WI38 (cell line): ENCODE measurements at regions not wholly inside any gene's neighbourhood (a gene's known extent, or its start where the extent isn't known, plus 50 kb on each side); places are given as distances from the start of the nearest gene placed in this dataset.

Experiments used
- H3K4me3 ChIP-seq: 2 replicates; pipeline ENCODE4 v1.5.1; 2011; ENCODE audit warnings: low read depth, mild to moderate bottlenecking, control low read depth, low read length
- TF ChIP-seq, protein P1 (sequence below): IDR thresholded peaks from 2 replicates; pipeline ENCODE4 v1.5.1; 2012; ENCODE audit warnings: low read depth, mild to moderate bottlenecking, control low read depth, low read length

DNA sequence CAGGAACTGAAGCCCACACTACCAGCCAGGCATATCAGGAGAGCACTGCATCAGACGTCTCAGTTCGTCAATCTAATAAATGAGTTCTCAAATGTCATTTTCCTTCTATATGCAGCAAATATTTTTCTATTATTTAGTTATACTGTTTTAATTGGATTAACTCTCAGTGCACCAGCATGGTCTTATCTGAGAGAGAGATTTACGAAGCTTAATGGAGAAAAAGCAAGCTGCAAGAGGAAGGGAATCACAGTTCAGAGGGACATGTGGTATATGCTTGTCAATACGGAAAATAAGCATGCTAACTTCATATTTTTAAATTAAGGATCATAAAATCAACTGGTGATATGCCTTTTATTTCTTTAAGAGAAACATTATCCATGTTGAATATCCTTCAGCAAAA, 213.1 kb upstream of the NECTIN3 start:
- H3K4me3 ChIP-seq: no peak overlapping the region
- TF ChIP-seq, protein P1, sequence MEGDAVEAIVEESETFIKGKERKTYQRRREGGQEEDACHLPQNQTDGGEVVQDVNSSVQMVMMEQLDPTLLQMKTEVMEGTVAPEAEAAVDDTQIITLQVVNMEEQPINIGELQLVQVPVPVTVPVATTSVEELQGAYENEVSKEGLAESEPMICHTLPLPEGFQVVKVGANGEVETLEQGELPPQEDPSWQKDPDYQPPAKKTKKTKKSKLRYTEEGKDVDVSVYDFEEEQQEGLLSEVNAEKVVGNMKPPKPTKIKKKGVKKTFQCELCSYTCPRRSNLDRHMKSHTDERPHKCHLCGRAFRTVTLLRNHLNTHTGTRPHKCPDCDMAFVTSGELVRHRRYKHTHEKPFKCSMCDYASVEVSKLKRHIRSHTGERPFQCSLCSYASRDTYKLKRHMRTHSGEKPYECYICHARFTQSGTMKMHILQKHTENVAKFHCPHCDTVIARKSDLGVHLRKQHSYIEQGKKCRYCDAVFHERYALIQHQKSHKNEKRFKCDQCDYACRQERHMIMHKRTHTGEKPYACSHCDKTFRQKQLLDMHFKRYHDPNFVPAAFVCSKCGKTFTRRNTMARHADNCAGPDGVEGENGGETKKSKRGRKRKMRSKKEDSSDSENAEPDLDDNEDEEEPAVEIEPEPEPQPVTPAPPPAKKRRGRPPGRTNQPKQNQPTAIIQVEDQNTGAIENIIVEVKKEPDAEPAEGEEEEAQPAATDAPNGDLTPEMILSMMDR: no peak

DNA sequence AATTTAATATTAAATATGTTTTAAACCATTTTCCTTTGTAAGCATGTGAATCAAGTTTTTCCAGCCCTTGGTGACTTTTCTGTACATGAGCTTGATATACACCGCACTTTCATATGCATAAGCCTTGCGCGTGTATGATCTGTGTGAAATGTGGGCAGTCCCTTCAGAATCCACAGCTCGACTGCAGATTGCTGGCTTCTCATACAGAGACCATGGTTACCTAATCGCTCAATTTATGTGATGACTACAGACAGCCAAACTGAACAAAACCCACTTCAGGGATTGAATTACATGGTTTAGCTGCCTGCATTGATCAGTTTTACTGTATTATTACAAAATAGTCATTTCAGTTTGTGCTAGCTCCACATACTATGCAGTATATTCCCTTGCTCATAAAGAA, 212.3 kb upstream of the NECTIN3 start:
- no peak overlapping the region for H3K4me3 ChIP-seq
- TF ChIP-seq, protein P1: no peak

DNA sequence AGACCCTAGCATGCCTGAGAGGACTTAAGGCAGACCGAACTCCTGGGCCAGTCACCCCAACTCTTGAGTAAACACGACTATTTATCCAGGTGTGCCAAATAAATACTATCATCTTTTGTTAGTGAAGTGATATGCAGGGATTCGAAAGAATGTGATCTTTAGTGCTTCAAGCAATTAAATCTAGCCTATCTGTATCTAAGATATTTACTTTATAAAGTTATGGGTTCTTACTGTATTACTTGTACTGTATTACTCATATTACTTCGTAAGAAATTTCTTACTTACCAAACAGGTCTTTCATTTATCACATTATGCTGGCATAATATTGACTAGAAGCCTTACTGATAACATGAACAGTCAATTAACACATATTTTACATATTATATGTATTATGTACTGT, 211.6 kb upstream of the NECTIN3 start:
- H3K4me3 ChIP-seq: no peak overlapping the region
- TF ChIP-seq, protein P1: no peak

DNA sequence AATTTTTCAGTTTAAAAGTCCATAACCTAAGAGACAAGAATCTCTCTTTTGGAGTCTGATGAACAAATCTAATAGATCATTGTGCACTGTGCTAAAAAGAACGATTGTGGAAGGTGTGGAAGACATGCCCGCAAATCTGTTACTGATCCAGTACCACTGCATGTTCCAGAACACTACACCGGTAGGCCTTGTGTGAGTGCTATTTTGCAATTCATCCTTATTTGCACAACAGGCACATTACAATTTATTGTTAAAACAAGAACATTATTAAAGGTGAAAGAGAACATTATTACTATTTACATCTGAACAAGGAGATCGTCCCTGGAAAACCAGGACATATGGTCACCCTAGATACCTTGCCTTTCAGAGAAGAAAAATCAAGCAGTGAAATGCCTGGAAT, 205.7 kb upstream of the NECTIN3 start:
- TF ChIP-seq, protein P1: no peak
- H3K4me3 ChIP-seq: no peak overlapping the region

DNA sequence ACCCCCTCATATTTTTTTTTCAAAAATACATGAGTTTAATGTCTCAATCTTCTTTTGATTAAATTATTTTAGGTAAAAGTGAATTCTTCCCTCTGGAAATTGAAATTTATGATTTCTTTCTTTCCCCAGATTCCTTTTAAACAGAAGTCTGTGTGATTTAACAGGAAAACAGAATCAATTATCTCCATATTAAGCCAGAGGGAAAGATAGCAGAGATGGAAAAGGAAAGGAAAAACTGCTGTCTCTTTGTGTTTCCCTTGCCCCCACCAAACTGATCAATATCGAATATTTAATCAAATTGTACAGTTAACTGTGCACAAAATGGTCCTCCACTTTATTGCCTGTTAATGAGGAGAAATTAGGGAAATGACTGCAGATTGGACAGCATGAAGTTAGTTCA, 203.5 kb upstream of the NECTIN3 start:
- TF ChIP-seq, protein P1: no peak
- H3K4me3 ChIP-seq: no peak overlapping the region

DNA sequence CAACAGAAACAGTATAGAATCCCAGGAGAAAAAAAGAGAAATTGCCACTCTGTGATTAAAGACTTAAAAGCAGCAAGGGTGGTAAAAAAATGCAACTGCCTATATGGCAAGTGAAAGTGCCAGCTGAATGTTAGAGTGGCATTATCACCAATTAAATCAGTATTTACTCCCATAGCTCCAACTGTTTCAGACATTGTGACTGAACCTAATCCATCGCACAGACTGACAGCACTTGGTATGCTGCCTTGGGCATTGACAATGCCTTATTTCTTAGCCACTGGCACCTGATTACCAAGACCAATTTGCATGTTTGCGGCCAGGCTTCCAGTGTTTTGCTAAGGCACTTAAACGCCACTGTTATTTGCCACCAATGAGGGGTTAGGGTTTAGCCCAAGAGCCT, 201.9 kb upstream of the NECTIN3 start:
- TF ChIP-seq, protein P1: no peak
- H3K4me3 ChIP-seq: no peak overlapping the region

DNA sequence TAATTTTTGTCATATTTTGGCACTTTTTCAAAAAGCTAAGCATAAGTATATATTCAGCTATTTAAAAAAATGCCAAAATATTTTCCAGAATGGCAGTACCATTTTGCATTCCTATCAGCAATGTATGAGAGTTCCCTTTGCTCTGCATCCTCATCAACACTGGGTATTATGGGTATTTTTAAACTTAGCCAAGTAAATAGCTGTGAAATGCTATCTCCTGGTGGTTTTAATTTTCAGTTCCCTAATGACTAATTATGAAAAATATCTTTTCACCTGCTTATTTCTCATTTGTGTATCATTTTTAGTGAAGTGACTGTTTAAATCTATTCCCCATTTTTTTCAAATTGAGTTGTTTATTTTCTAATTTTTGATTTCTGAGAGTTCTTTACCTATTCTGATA, 199.7 kb upstream of the NECTIN3 start:
- no peak overlapping the region for H3K4me3 ChIP-seq
- TF ChIP-seq, protein P1: no peak
